WERI-Rb-1 (cell line): ENCODE measurements at regions not wholly inside any gene's neighbourhood (a gene's known extent, or its start where the extent isn't known, plus 50 kb on each side); places are given as distances from the start of the nearest gene placed in this dataset.
"Not testable (repeated sequence)": the region's sequence is repeated elsewhere in the genome, so short reads cannot be mapped to it uniquely, and the experiment has no call there.

Experiments used
- DNase-seq: peaks from one replicate; pipeline ENCODE4 v3.0.0-alpha.2; 2020
- H3K27ac ChIP-seq: fragments of 250-450 bp; sonication (Bioruptor Pico); 2 replicates; pipeline ENCODE4 v1.5.1; 2020; ENCODE audit warnings: mild to moderate bottlenecking, moderate library complexity
- H3K27me3 ChIP-seq: fragments of 250-450 bp; sonication (Bioruptor Pico); 2 replicates; pipeline ENCODE4 v1.5.1; 2021; ENCODE audit warnings: mild to moderate bottlenecking, low read depth, moderate library complexity; ENCODE audit not compliant: insufficient read depth, severe bottlenecking
- H3K36me3 ChIP-seq: fragments of 250-450 bp; sonication (Bioruptor Pico); 2 replicates; pipeline ENCODE4 v1.5.1; 2020; ENCODE audit warnings: mild to moderate bottlenecking, moderate library complexity
- H3K4me3 ChIP-seq: 2 replicates; pipeline ENCODE4 v1.5.1; 2011; ENCODE audit warnings: low read depth, mild to moderate bottlenecking, control low read depth, low read length
- H3K9me3 ChIP-seq: fragments of 250-450 bp; sonication (Bioruptor Pico); 2 replicates; pipeline ENCODE4 v1.5.1; 2021; ENCODE audit warnings: mild to moderate bottlenecking, moderate library complexity; ENCODE audit not compliant: severe bottlenecking
- CTCF ChIP-seq: IDR thresholded peaks from 2 replicates; pipeline ENCODE4 v1.5.1; 2011; ENCODE audit warnings: low read depth, mild to moderate bottlenecking, control low read depth, inconsistent platforms, low read length

DNA sequence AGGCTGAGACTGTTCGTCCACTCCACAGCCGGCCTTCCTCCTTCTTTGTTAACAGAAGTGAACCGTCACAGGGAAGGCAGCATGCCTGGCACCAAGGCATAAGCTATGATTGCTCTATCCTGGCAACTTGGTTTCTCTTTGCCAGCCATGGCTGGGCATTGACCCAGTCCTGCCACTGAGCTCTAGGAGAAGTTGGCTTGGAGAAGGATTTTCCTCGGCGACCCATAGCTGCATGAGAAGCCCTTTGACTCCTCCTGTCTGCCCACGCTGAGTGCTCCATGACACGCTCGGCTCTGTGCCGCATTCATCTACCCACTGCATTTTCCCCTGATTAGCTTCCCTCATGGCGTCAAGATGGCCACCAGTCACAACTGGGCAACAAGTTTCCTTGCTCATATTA is 111.8 kb upstream of the EXOC2 start:
- no peak overlapping the region for H3K27ac ChIP-seq
- no peaks in the 10 kb centered on the region for H3K36me3 ChIP-seq
- H3K27me3 ChIP-seq: no peaks in the 10 kb centered on the region
- no peak overlapping the region for H3K4me3 ChIP-seq
- DNase-seq: no peak
- no peaks in the 10 kb centered on the region for H3K9me3 ChIP-seq
- no peak for TF ChIP-seq CTCF

GRCh38 chr6:804317-804716 is 111.4 kb upstream of the EXOC2 start:
- no peak for TF ChIP-seq CTCF
- Histone ChIP-seq H3K27me3 (no peaks in the 10 kb centered on the region), H3K36me3 (no peaks in the 10 kb centered on the region), H3K27ac (no peak overlapping the region), H3K4me3 (no peak overlapping the region), H3K9me3 (no peaks in the 10 kb centered on the region)
- no peak for DNase-seq

DNA sequence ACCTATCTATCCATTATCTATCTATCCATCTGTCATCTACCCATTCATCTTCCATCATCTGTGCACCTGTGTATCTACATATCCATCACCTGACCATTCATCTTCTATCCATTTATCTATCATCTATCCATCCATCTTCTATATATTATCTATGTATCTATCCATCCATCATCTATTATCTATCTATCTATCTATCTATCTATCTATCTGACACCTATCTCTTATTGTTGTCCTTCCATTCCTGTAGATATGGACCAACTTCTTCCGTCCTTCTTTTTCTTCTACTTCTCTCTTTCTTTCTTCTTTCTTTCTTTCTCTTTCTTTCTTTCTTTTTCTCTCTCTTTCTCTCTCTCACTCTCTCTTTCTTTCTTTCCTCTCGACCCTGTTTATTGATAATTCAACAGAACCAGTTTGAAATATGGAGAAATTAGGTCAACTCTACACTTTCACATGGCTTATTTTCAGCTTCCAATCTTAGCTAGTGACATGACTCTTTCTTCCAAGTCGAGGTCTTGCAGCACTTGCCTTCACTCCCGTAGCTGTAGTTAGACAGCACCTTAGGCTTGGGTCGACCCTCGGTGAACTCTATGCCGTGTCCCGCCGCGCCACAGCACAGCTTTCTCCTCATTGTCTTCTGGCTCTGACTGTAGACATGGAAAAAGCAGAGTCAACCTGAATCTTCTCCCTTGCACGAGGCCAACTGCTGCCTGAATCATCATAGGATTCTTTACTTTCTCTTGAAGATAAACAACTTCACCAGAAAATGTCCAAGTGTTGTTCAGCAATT is 110.4 kb upstream of the EXOC2 start:
- Histone ChIP-seq H3K27ac (no peak overlapping the region), H3K4me3 (no peak overlapping the region), H3K36me3 (no peaks in the 10 kb centered on the region), H3K27me3 (no peaks in the 10 kb centered on the region), H3K9me3 (no peaks in the 10 kb centered on the region)
- no peak for TF ChIP-seq CTCF
- no peak for DNase-seq

GRCh38 chr6:802701-803100 is 109.8 kb upstream of the EXOC2 start:
- Histone ChIP-seq H3K27me3 (no peaks in the 10 kb centered on the region), H3K27ac (no peak overlapping the region), H3K4me3 (no peak overlapping the region), H3K36me3 (no peaks in the 10 kb centered on the region), H3K9me3 (no peaks in the 10 kb centered on the region)
- no peak for DNase-seq
- no peak for TF ChIP-seq CTCF

DNA sequence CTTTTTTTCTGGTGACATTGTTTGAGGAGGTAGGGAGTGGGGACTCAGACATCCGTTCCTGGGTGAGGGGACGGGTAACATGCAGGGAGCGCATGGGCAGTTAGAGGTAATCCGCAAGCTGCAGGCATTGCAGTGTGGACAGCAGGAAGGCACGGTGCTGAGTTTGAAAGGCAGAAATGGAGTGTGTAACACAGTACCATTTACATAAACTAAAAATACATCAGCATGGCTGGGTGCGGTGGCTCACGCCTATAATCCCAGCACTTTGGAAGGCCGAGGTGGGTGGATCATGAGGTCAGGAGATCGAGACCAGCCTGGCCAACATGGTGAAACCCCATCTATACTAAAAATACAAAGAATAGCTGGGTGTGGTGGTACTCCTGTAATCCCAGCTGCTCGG is 109.3 kb upstream of the EXOC2 start:
- not testable (repeated sequence) for H3K27ac ChIP-seq, H3K36me3 ChIP-seq, H3K9me3 ChIP-seq, DNase-seq, H3K4me3 ChIP-seq, H3K27me3 ChIP-seq

- H3K4me3 ChIP-seq: no peak overlapping the region
- H3K27ac ChIP-seq: no peak overlapping the region
- DNase-seq: no peak
- H3K36me3 ChIP-seq: no peaks in the 10 kb centered on the region
- TF ChIP-seq CTCF: no peak
- no peaks in the 10 kb centered on the region for H3K9me3 ChIP-seq
- H3K27me3 ChIP-seq: no peaks in the 10 kb centered on the region
Observed at GRCh38 chr6:799769-800168, 106.8 kb upstream of the EXOC2 start.
